HAP-1 (cell line): ENCODE measurements at regions not wholly inside any gene's neighbourhood (a gene's known extent, or its start where the extent isn't known, plus 50 kb on each side); places are given as distances from the start of the nearest gene placed in this dataset.
"Not testable (repeated sequence)": the region's sequence is repeated elsewhere in the genome, so short reads cannot be mapped to it uniquely, and the experiment has no call there.

Experiments used
- DNase-seq, 2 experiments: peaks; one replicate each; pipeline ENCODE4 v3.0.0-alpha.2; 2016 to 2020; ENCODE audit warnings: low spot score in 2 of 2
- H3K27me3 ChIP-seq: fragments of 250-450 bp; sonication (Bioruptor Pico); 2 replicates; pipeline ENCODE4 v1.5.1; 2020; ENCODE audit warnings: low read depth, mild to moderate bottlenecking, moderate library complexity
- H3K36me3 ChIP-seq: fragments of 250-450 bp; sonication (Bioruptor Pico); replicated peaks from 2 replicates; pipeline ENCODE4 v1.5.1; 2020; ENCODE audit warnings: mild to moderate bottlenecking
- H3K4me1 ChIP-seq: fragments of 250-450 bp; sonication (Bioruptor Pico); 2 replicates; pipeline ENCODE4 v1.5.1; 2020; ENCODE audit warnings: mild to moderate bottlenecking
- H3K4me3 ChIP-seq: fragments of 250-450 bp; sonication (Bioruptor Pico); 2 replicates; pipeline ENCODE4 v1.5.1; 2020; ENCODE audit warnings: mild to moderate bottlenecking, moderate library complexity
- H3K9me3 ChIP-seq: fragments of 250-450 bp; sonication (Bioruptor Pico); 2 replicates; pipeline ENCODE4 v1.5.1; 2020; ENCODE audit warnings: mild to moderate bottlenecking, moderate library complexity
- in situ Hi-C: fragments of 300-500 bp; cut with MboI; formaldehyde crosslinking; loops from 3 replicates; pipeline ENCODE4 v1.14.3; 2020; ENCODE audit warnings: low sequenced_read_pairs, inconsistent platforms, mixed read lengths

DNA sequence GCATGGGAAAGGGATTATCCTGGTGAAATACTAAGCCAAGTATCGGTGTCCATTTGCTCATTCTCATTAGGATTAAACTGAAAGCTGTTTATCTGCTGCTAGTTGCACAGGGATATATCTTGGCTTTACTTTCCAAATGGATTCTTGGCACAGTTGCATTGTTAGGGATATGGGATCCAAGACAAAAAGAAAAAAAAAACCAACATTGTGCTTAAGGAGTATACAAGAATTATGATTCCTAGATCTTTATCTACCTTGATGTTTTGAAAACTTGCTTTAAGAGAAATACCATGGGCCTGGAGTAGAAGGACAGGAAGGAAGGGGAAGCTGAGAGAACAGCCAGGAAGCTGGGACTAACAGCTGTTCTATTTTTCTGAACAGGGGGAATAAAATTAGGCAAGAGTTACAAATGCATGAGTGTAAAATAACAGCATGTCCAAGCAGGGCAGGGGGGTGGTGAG is 107.6 kb downstream of the ATXN3L start:
- H3K36me3 ChIP-seq: no peaks in the 10 kb centered on the region
- peaks cover 14% of the 10 kb centered on the region for H3K4me1 ChIP-seq
- no peaks in the 10 kb centered on the region for H3K27me3 ChIP-seq
- no peaks in the 10 kb centered on the region for H3K9me3 ChIP-seq
- in situ Hi-C loops: no loop called here
- DNase-seq: peak; percentile 12 to 86
- H3K4me3 ChIP-seq: no peak overlapping the region

DNA sequence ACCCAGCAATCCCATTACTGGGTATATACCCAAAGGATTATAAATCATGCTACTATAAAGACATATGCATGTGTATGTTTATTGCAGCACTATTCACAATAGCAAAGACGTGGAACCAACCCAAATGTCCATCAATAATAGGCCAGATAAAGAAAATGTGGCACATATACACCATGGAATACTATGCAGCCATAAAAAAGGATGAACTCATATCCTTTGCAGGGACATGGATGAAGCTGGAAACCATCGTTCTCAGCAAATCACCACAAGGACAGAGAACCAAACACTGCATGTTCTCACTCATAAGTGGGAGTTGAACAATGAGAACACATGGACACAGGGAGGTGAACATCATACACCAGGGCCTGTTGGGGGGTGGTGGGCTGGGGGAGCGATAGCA is 109.7 kb downstream of the ATXN3L start:
- H3K4me3 ChIP-seq, H3K36me3 ChIP-seq, H3K9me3 ChIP-seq, DNase-seq, in situ Hi-C loops, H3K27me3 ChIP-seq: not testable (repeated sequence)
- peaks cover 14% of the 10 kb centered on the region for H3K4me1 ChIP-seq

DNA sequence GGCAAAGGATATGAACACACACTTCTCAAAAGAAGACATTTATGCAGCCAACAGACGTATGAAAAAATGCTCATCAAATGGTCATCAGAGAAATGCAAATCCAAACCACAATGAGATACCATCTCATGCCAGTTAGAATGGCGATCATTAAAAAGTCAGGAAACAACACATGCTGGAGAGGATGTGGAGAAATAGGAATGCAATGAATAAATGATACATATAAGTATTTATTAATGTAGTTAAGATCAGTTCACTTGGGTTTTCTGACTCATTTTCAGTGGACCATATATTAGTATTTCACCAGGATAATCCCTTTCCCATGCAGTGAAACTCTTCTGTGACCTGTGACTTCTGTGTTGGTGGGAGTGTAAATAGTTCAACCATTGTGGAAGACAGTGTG is 110.1 kb downstream of the ATXN3L start:
- in situ Hi-C loops, H3K4me3 ChIP-seq, H3K27me3 ChIP-seq, H3K36me3 ChIP-seq, H3K9me3 ChIP-seq, DNase-seq: not testable (repeated sequence)
- H3K4me1 ChIP-seq: peaks cover 14% of the 10 kb centered on the region

DNA sequence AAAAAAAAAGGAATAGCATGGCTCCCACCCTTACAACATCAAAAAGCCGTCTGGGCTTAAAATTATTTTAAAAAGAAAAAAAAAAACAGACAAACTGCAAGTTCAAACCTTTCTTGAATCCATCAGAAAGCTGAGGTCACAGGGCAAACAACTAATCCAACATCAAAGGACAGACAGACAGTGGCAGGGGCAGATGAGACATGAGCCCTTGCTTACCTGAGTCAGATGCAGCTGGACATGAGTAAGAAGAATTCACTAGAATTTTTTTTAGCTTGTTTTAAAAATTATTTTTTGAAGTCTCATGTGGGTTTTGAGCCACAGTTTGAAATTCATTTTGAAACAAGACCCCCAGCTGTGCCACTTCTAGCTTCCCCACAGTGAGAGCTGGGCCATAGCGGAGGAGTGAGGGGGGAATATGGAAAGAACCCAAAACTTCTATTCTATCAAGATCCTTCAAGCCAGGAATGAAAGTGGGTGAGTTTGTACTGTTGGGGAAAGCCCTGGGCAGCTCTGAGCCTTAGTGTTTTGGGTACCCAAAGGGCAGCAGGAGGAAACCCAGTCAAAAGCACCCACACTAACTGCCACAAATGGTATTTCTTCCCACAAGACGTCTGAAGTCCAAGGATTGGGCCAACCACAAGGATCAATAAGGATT is 111.4 kb downstream of the ATXN3L start:
- no peak for DNase-seq
- no peaks in the 10 kb centered on the region for H3K36me3 ChIP-seq
- H3K27me3 ChIP-seq: no peaks in the 10 kb centered on the region
- peaks cover 14% of the 10 kb centered on the region for H3K4me1 ChIP-seq
- no peaks in the 10 kb centered on the region for H3K9me3 ChIP-seq
- no peak overlapping the region for H3K4me3 ChIP-seq
- in situ Hi-C loops: no loop called here

DNA sequence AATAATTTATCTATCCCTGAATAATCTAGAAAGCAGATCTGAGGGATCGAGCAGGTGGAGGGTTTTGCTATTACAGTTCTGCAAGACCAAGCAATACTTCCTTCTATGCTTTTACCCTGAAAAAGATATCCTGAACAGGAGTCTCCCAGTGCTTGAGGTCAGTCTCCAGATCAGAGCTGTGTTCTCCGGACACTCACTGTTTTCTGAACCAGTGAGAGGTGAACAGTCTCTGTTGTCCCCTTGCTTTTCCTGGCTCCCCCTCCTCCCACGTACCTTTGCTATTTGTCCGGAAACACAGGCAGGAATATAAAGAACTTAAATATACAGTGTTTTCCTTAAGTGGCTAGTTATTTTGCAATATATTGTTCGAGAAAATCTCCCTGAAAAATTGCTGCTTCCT is 116.6 kb downstream of the ATXN3L start:
- Histone ChIP-seq H3K4me3 (no peak overlapping the region), H3K9me3 (no peaks in the 10 kb centered on the region), H3K4me1 (peaks cover 28% of the 10 kb centered on the region), H3K36me3 (no peaks in the 10 kb centered on the region), H3K27me3 (no peaks in the 10 kb centered on the region)
- DNase-seq: no peak
- in situ Hi-C loops: no loop called here

DNA sequence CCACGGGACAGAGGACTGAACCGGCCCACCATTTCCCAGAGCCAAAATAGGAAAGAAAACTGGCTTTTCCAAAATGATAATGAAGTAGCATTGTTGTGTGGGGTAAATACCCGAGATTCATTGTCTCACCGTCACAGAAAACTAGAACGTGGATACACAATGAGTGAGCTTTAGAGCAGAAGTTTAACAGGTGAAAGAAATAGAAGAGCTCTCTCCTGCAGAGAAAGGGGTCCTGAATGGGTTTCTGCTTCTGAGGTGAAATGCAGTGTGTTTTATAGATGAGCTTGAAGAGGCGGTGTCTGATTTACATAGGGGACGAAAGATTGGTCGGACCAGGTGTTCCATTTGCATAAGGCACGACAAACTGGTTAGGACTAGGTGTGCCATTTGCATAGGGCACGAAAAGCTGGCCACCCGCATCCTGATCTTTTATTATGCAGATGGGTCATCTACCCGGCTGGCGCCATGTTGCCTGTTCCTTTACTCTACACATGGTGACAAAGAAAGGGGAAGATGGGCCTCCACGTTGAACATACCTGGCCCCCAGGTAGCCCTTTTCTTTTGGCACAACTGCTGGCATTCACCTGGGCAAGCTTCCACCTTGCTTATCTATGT is 118.1 kb downstream of the ATXN3L start:
- H3K9me3 ChIP-seq: no peaks in the 10 kb centered on the region
- H3K4me3 ChIP-seq: no peak overlapping the region
- DNase-seq: no peak
- in situ Hi-C loops: no loop called here
- peaks cover 37% of the 10 kb centered on the region for H3K4me1 ChIP-seq
- H3K27me3 ChIP-seq: no peaks in the 10 kb centered on the region
- H3K36me3 ChIP-seq: no peaks in the 10 kb centered on the region

DNA sequence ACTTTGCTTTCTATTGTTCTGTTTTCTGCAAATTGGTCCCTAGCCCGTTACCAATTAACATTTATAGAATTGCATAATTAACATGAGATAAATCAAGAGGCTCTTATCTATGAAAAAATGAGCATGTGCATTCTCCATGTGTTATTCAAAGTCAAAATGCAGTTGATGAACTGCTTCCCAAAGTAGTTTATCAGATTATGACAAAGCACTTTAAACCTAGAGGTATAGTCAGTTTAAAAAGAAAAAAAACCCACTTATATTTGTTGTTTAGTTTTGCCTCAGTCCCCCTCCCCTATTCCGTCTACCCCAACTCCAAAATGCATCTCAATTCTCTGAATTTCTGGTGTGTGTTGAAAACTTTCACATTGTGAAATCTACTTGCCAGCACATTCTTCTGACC is 119.5 kb downstream of the ATXN3L start:
- no peaks in the 10 kb centered on the region for H3K9me3 ChIP-seq
- no peaks in the 10 kb centered on the region for H3K36me3 ChIP-seq
- H3K27me3 ChIP-seq: no peaks in the 10 kb centered on the region
- no peak for DNase-seq
- in situ Hi-C loops: no loop called here
- H3K4me1 ChIP-seq: peaks cover 47% of the 10 kb centered on the region
- no peak overlapping the region for H3K4me3 ChIP-seq

DNA sequence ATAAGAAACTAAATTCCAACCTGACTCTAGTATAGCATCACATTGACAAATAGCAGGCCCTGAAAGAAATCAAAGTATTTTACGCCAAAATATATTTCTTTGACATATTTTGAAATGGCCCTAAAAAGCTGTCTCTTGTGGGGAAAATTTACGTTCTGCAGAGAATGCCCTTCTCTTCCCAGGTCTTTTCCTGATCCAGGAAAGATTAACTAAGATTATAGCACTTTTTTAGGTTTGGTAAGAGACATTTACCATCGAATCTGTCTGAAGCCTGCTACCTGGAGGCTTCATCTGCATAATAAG is 121.1 kb downstream of the ATXN3L start:
- Histone ChIP-seq H3K9me3 (no peaks in the 10 kb centered on the region), H3K4me3 (no peak overlapping the region), H3K4me1 (peaks cover 47% of the 10 kb centered on the region), H3K36me3 (no peaks in the 10 kb centered on the region), H3K27me3 (no peaks in the 10 kb centered on the region)
- in situ Hi-C loops: no loop called here
- no peak for DNase-seq

DNA sequence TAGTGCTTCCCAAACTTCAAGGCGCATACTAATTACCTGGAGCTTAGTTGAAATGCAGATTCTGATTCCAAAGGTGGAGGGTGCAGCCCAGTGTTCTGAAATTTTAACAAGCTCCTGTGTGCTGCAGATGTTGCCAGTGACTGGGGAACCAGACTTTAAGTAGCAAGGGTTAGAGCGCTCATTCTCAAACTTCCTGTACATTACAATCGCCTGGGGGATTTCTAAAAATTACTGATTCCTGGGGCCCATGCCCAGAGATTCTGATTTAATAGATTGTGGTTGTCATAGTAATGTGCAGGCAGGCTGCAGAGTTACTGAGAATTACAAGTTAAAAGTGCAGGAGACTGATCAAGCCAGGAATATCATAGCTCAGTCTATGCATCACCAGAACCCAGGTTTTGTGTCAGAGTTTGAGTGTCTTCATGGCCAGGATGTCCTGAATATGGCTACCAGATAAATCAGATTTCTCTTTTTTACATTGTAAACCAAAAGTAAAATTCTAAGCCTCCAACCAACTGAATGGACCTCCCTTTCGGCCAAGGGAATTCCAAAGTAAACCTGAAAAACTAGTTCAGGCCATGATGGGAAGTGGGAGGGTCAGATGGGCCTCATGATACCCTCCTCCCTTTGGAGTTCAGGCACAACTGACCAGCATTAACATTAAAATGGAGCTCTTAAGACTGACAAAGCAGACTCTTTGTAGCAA is 121.6 kb downstream of the ATXN3L start:
- Histone ChIP-seq H3K27me3 (no peaks in the 10 kb centered on the region), H3K4me1 (peaks cover 49% of the 10 kb centered on the region), H3K36me3 (no peaks in the 10 kb centered on the region), H3K4me3 (no peak overlapping the region), H3K9me3 (no peaks in the 10 kb centered on the region)
- peak; percentile 69 to 93 for DNase-seq
- in situ Hi-C loops: no loop called here

DNA sequence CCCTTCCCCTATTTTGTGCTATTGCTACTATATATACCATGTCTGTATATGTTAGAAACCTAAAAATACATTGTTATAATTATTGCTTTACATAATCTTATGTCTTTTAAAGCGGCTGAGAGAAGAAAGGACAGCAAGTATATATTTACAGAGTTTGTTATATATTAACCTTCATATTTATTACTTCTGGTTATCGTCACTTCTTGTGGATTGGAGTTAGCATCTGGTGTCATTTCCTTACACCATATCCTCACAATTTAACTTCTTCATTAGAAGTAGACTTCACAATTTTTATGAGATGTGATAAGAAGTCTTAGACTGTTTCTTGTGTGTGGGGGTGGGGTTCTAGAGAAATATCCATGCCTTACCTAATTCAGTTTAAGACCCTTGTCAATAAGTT is 123.1 kb downstream of the ATXN3L start:
- in situ Hi-C loops: no loop called here
- Histone ChIP-seq H3K36me3 (no peaks in the 10 kb centered on the region), H3K9me3 (no peaks in the 10 kb centered on the region), H3K27me3 (no peaks in the 10 kb centered on the region), H3K4me3 (no peak overlapping the region), H3K4me1 (peaks cover 50% of the 10 kb centered on the region)
- DNase-seq: no peak

DNA sequence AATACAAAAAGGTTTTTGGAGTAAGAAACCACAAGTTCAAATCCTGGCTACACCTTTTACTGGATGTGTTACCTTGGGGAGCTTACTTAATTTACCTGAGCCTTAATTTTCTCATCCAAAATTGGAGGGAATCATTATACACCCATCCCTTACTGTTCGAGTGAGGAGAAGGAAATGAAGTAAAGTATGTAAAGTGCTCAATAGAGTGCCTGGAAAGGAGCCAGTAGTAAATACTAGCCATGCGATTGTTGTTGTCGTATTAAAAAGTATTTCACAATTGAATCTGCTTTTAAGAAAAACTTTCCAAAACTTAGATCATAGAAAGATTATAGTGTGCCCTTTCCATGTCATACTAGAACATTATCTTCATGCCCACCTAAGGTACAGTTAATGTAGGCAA is 124.5 kb downstream of the ATXN3L start:
- in situ Hi-C loops: no loop called here
- no peaks in the 10 kb centered on the region for H3K36me3 ChIP-seq
- no peak overlapping the region for H3K4me3 ChIP-seq
- no peaks in the 10 kb centered on the region for H3K9me3 ChIP-seq
- H3K4me1 ChIP-seq: peaks cover 46% of the 10 kb centered on the region
- no peaks in the 10 kb centered on the region for H3K27me3 ChIP-seq
- no peak for DNase-seq

DNA sequence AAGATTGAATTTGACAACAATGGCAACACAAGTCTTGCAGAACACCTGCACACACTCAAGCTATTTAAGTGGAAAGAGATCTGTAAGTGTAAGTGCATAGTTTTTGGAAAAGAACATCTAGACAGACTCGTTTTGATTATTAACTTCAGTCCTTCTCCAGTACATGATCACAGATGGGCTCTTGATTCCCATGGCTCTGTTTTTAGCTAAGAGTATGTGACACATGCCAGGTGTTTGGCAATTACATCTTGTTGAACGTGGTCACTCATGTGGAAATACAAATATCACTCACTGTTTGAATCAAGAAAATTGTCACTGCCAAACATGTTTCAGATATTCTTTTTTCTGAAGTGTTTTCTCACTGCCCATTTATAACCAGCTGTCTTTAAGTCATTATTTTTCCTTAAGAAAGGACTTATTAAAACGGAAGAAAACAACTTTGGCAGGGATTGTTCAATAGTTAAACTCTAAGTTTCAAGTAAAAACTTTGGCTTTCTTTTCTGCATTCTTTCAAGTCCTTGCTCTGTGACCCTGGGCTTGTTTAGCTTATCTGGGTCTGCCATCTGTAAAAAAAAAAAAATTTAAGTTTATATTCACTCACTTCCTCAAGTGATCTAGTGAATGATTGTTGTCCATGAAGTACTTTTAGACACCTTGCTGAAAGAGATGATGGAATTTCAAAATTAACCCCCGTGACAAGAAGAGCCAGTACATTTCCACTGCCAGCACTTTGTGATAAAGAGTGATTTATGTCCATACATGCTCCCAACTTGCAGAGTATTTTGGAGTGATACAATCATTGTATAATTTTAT is 125.4 kb downstream of the ATXN3L start:
- Histone ChIP-seq H3K4me1 (peaks cover 43% of the 10 kb centered on the region), H3K4me3 (no peak overlapping the region), H3K36me3 (no peaks in the 10 kb centered on the region), H3K9me3 (no peaks in the 10 kb centered on the region), H3K27me3 (no peaks in the 10 kb centered on the region)
- no peak for DNase-seq
- in situ Hi-C loops: no loop called here

DNA sequence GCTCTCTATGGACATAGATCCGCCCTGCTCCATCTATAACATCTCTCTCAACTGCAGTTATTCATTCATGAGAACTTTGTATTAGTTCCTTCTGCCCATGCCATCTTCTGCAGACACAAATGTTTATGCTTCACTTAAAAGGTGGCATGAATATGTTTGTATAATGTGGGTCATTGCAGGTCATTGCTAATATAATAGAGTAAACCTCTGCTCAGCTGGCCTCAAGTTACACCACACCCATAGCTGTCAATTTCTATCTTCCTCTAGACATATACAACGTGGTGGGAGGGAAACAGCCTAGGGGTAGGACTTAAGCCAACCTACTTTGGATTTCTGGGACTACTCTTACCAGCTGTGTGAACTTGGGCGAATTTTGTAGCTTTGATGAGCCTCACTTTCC is 129.8 kb downstream of the ATXN3L start:
- H3K4me3 ChIP-seq: no peak overlapping the region
- no peaks in the 10 kb centered on the region for H3K36me3 ChIP-seq
- DNase-seq: peak; percentile 23 to 43
- in situ Hi-C loops: no loop called here
- H3K4me1 ChIP-seq: peaks cover 14% of the 10 kb centered on the region
- H3K27me3 ChIP-seq: no peaks in the 10 kb centered on the region
- H3K9me3 ChIP-seq: no peaks in the 10 kb centered on the region

DNA sequence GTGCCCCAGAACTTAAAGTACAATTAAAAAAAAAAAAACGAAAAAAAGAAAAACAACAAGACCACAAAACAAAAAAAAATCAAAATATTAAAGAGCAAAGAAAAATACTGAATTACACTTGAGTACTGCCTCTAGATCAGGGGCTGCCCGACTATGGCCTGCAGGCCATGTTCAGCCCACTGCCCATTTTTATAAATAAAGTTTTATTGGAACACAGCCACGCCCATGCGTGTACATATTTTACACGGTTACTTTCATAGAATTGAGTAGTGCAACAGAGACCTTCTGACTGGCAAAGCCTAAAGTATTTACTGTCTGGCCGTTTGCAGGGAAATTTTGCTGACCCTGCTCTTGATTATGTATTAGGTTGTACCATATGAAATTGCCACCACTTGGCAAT is 130.5 kb downstream of the ATXN3L start:
- in situ Hi-C loops: no loop called here
- DNase-seq: no peak
- Histone ChIP-seq H3K4me1 (peaks cover 14% of the 10 kb centered on the region), H3K4me3 (no peak overlapping the region), H3K9me3 (no peaks in the 10 kb centered on the region), H3K36me3 (no peaks in the 10 kb centered on the region), H3K27me3 (no peaks in the 10 kb centered on the region)
